ENCODE measurements at regions not wholly inside any gene's neighbourhood (a gene's known extent, or its start where the extent isn't known, plus 50 kb on each side); places are given as distances from the start of the nearest gene placed in this dataset.
"Not testable (repeated sequence)": the region's sequence is repeated elsewhere in the genome, so short reads cannot be mapped to it uniquely, and the experiment has no call there.

DNA sequence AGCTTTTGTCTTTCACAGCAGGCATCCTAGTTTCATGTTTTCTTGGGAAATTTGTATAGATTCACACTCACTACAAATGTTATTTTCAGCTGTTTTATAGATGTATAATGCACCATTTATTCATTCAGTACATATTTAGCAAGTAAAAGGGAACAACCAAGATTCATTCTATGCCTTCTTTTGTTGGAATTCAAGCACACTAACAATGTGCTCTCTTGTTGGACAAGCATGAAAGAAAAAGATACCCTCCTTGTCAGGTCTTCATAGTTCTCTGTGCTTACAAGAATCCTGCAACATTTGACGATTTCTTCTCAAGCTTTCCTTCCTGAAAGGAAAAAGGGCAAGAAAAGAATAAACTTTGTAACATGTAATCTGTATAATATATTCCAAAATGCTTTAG is 456.0 kb downstream of the USP25 start:
- no peak for DNase-seq

DNA sequence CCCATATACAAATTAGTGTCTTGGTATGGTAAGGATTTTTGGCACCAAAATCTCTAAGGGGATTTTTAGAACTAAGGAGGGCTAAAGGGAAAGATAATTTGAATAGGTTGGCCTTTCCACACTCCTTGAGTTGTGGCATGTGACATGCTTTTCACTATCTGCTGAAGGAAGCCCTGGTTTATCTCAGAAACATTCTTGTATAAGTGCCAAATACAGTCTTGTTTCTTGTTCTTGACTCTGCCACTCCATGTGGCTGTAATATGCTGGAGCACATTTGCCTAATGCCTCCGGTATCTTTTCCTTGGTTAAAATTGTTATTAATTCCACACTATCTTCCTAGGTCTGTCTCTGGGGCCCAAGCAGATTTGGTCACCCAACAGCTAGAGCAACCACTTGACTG is 457.0 kb downstream of the USP25 start:
- no peak for DNase-seq

GRCh38 chr21:16187603-16188301 is 458.0 kb downstream of the USP25 start:
- no peak for DNase-seq

GRCh38 chr21:16192902-16193301 is 463.1 kb downstream of the USP25 start:
- no peak for DNase-seq

- DNase-seq: no peak
Observed at GRCh38 chr21:16193496-16194094, 463.8 kb downstream of the USP25 start.

DNA sequence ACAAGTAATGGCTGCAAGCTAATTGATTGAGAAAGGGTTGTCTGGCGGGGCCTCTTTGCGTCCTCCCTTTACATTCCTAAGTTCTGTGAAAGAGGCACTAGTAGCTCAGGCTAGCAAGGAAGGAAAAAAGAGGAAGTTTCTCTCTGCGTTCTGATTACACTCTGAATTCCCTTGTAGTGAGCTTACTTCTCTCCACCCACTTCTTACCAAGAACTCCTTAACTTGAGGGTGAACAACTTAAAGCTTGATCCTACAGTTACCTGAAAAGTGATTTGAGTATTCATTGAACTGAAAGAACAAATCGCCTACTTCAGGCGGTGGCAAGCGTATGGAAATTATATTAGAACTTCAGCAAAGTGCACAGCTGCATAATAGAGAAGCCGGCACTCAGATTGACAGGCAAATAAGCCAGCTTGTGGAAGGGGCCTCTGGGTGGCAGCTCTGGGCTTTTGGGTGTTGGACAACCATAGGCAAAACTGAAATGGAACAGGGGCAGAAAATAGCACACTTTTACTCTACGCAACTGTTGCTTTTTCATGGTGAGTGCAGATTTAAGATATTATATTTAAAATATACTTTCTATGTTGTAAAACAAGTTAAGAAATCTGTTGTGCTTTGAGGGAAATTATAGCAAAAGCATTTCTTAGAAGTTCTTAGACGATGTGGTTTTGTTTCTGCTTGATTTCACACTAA is 464.5 kb downstream of the USP25 start:
- peak; percentile 73 for DNase-seq

DNA sequence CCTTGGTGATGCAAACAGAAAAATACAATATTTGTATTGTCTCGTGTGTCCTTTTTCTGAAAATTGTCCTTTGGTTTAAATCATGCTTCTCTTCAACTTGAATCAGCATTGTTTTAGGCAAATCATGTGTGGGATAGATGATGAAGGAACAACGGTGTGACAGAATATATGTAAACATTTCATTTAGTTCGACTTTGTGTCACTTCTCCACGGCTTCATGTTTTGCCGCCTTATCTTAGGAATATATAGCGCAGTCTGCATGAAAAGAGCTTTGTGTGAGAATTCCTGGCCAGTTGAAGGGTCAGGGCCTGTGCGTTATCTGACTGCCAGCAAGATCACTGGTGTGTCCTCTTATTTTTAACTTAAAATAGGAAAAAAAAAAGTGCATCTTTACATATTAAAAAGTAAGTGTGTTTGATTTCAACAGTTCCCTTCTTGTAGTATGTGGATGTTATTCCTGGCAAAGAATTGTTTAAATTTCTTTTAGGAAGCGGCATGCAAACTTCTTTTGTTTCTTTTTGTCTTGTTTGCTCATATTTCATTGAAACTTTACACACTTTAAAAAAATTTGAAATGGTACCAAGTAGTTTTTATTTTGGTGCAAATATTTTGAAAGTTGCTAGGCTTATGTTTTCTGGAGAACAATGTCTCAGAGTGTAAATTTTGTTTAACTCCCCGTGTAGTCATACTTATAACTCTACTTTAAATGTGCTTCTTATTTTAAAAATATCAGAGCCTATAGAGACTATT is 465.2 kb downstream of the USP25 start:
- peak; percentile 60 for DNase-seq

DNA sequence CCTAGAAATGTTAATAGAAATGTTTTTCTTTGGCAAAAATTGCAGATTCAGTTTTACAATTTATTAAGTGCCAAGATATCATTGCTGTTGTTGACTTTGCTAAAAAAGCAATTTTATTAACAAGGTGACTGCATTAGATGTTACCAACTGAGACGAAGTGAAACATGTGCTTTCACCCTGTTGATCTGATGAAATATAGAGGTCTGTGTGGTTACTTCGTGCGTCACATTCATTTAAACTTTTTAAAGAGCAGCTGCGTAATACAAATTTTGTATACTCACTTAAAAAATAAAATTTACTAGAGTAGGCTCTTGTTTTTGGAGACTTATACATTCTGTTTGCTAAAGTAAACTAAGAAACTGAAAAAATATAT is 465.7 kb downstream of the USP25 start:
- DNase-seq: no peak

- DNase-seq: no peak
Observed at GRCh38 chr21:16196001-16196400, 466.2 kb downstream of the USP25 start.

DNA sequence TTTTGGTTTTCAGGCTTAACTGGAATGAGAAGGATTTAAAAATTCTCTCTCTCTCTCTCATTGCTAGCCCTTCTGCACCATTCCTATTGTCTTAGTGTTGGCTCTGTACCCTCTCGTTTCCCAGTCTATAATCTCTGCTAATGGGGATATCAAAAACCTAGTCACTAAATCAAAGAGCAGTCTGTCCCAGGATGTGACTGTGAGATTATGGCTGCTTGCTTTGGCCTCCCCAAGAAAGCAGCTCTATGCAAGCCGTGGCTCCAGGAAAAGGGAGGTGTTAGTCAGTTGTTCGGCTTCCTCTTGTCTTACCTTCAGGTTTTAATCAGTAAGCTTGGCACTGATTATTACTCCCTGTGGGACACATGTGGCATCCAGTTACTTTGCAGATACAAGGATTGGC is 468.8 kb downstream of the USP25 start:
- DNase-seq: no peak

GRCh38 chr21:16199539-16199938 is 469.8 kb downstream of the USP25 start:
- no peak for DNase-seq

GRCh38 chr21:16201718-16202117 is 471.9 kb downstream of the USP25 start:
- DNase-seq: no peak

DNA sequence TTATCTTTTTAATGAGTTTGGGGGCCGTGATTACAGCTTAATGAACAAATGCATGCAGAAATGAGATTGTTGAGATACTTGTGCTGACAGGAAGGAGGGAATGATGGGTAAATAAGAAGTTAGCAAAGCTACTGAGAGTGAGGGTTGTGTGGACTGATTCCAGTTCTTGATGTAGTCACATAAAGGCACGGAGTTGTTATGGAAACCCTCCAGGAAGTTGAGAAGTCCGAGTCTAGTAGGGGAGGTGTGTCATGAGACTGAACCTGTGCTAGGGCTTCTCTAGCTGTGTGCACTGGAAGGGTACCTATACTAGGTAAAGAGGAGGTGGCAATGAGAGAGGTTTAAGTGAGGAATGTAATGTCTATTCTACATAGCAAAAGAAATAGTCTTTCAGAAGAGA is 475.7 kb downstream of the USP25 start:
- DNase-seq: no peak

DNA sequence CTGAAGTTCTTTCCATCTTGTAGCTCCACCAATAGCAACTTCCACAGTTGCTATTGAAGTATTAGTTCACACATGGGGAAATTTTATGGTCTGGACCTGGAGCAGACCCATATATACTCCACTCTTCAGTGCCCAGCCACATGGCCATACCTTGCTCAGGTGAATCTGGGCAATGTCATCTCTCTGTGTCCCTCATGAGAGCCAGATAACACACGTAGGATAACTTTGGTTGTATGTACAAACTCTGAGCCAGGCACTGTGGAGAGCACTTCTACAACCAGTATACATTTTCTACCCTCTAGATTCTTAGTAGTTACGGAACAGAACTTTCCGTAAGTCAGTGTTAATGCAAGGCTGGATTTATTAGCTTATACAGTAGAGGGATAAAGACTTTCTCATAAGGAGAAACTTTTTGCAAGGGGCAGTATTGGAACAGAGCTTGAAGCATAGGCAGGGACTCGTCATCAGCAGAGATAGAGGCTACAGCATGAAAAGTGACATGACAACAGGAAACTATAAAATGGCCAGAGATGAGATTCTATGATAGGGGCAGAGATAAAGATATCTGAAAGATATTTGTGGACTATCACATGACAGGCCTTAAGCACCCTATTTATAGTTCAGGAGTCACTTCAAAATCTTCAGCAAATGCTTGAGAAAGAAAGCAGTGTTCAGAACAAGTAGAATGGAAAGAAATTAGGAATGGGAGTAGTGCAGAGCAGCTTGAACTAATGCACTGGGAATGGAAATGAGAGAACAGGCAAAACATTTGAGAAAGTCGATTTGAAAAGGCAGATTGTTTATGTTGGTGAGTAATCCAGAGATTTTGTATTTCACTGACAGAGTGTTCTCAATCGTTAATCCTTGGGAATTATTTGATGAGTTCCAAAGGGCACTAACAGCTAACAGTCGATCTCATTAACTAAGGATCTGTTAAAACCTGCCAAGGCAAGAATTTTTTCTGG is 481.8 kb downstream of the USP25 start:
- no peak for DNase-seq

GRCh38 chr21:16213518-16213917 is 483.7 kb downstream of the USP25 start:
- DNase-seq: no peak

- DNase-seq: no peak
Observed at GRCh38 chr21:16215193-16215592, 485.4 kb downstream of the USP25 start.

DNA sequence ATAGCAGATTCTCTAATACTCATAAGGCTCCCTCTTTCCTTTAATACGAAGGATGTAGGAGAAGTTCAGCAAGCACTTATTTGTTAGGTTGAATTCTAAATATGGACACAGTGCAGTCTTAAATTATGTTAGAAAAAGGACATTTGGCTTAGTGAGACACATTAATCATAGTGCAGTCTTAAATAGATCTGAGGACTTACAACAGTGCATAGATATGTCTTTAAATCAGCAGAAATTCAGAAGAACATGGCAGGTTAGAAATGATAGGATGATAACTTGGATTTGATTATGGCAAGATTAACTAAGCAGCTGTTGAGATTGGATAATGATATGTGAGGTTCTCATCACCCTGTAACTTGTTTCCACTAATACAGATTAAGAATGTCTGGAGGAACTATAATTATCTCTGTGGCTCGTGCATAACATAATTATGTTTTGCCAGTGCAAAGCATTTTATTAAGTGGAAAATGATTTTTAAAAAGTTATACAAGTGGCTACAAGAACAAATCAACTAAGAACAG is 485.9 kb downstream of the USP25 start:
- DNase-seq: no peak

DNA sequence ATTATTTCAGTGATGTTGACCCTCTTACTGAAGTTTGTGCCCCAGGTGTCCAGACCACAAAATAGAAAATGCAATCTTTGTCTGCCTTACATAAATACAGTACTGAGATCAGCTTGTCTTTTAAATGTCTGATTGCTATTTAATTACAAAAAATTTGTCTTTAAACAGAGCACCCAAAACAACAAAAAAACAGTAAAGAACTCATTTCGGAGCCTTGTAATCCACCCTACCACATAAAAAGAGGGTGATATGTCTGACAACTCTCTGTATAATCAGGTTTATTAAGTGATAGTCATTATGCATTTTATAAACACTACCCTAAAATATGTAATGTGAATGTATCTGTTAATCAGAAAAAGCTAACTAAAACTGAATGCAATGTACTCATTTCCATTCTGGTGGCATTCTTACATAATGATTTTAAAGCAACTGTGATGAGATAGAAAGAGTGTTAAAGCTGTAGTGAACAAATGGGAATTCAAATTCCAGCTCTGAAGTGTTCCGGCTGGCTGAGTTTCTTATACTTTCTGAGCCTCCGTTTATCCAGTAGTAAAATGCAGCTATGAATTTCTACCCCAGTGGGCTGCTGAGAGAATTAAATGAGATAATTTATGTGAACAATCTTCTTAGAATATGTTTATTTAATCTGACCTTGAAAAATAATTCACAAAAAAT is 486.6 kb downstream of the USP25 start:
- no peak for DNase-seq

DNA sequence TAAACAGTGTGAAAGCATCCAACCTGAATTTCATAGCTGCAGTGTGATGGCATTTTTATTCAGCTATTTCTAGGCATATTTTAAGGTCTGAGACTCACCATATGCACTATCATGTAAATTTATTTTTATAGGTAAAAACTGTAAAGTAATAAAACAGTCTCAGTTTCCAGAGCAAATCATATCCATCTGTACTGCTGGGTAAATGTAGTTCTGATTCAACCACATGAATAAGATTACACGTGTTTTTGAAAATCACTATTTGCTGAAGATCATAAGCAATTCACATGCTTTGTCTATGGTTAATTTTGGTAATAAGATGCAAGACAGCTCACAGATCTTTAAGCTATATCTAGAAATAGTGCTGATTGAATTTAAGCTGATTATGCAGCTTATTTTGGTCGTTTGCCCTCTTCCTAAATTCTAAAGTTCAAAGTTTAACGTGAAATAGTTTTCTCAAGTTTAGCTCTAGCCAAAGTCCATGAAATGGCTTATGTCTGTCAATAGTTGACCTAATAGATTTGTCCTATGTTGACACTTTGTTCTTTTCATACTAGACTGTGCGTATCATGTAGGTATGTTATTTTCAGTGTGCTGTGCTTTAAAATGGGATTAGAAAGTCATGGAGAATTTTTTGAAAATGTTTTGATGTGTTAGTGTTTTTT is 489.0 kb downstream of the USP25 start:
- DNase-seq: no peak

DNA sequence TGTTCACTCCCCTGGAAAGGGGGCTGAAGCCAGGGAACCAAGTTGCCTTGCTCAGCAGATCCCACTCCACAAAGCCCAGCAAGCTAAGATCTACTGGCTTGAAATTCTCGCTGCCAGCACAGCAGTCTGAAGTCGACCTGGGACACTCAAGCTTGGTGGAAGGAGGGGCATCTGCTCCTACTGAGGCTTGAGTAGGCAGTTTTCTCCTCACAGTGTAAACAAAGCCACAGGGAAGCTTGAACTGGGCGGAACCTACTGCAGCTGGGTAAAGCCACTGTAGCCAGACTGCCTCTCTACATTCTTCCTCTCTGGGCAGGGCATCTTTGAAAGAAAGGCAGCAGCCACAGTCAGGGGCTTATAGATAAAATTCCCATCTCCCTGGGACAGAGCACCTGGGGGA is 495.0 kb downstream of the USP25 start:
- DNase-seq: not testable (repeated sequence)
